Central memory CD8-positive, alpha-beta T cell (primary cell): ENCODE measurements at regions not wholly inside any gene's neighbourhood (a gene's known extent, or its start where the extent isn't known, plus 50 kb on each side); places are given as distances from the start of the nearest gene placed in this dataset.
"Not testable (repeated sequence)": the region's sequence is repeated elsewhere in the genome, so short reads cannot be mapped to it uniquely, and the experiment has no call there.

ENCODE experiments used
- ATAC-seq: fragments of 150-1000 bp; cut with Tn5 transposase; replicated peaks from 2 replicates; pipeline ENCODE4 v1.10.0; 2022; ENCODE audit warnings: mild to moderate bottlenecking, moderate FRiP score, moderate number of reproducible peaks; ENCODE audit not compliant: poor library complexity, severe bottlenecking; ENCODE audit errors: extremely low read depth
- DNase-seq, 2 donors: peaks; one replicate each; pipeline ENCODE4 v3.0.0; 2021; ENCODE audit warnings: low spot score in 2 of 2
- H3K27ac Mint-ChIP-seq: one replicate; pipeline ENCODE4 v1.8.0; 2022; ENCODE audit warnings: low read depth, mild to moderate bottlenecking, moderate library complexity, mixed read lengths
- H3K27me3 Mint-ChIP-seq: one replicate; pipeline ENCODE4 v1.8.0; 2022; ENCODE audit warnings: mixed read lengths
- H3K36me3 Mint-ChIP-seq: one replicate; pipeline ENCODE4 v1.8.0; 2022; ENCODE audit warnings: mild to moderate bottlenecking, moderate library complexity, mixed read lengths; ENCODE audit not compliant: insufficient read depth
- H3K4me1 Mint-ChIP-seq: one replicate; pipeline ENCODE4 v1.8.0; 2022; ENCODE audit warnings: mixed read lengths
- H3K4me3 Mint-ChIP-seq: one replicate; pipeline ENCODE4 v1.8.0; 2022; ENCODE audit warnings: mild to moderate bottlenecking, moderate library complexity, mixed read lengths
- H3K9me3 Mint-ChIP-seq: one replicate; pipeline ENCODE4 v1.8.0; 2022; ENCODE audit warnings: mixed read lengths

GRCh38 chr15:81813215-81813614 lies 232.6 kb downstream of the MEX3B start:
- DNase-seq (no peak), ATAC-seq (no peak)
- Mint-ChIP-seq H3K4me3 (no peak overlapping the region), H3K36me3 (peaks cover 6% of the 10 kb centered on the region), H3K27me3 (peaks cover 16% of the 10 kb centered on the region), H3K9me3 (no peaks in the 10 kb centered on the region), H3K4me1 (peaks cover 4% of the 10 kb centered on the region), H3K27ac (no peak overlapping the region)

- H3K4me1 Mint-ChIP-seq = peaks cover 4% of the 10 kb centered on the region
- DNase-seq (no peak), ATAC-seq (no peak)
- no peaks in the 10 kb centered on the region for H3K9me3 Mint-ChIP-seq
- peaks cover 16% of the 10 kb centered on the region for H3K27me3 Mint-ChIP-seq
- H3K4me3 Mint-ChIP-seq = no peak overlapping the region
- H3K36me3 Mint-ChIP-seq = peaks cover 4% of the 10 kb centered on the region
- no peak overlapping the region for H3K27ac Mint-ChIP-seq
These were observed 233.4 kb downstream of the MEX3B start for GRCh38 chr15:81812456-81812855.

- H3K4me3 Mint-ChIP-seq = no peak overlapping the region
- peaks cover under 1% of the 10 kb centered on the region for H3K9me3 Mint-ChIP-seq
- no peak overlapping the region for H3K27ac Mint-ChIP-seq
- DNase-seq (no peak), ATAC-seq (no peak)
- peaks cover 16% of the 10 kb centered on the region for H3K27me3 Mint-ChIP-seq
- H3K36me3 Mint-ChIP-seq = peaks cover 4% of the 10 kb centered on the region
- H3K4me1 Mint-ChIP-seq = peaks cover 4% of the 10 kb centered on the region
These were observed 234.1 kb downstream of the MEX3B start for GRCh38 chr15:81811736-81812135.

GRCh38 chr15:81809543-81809942 lies 236.3 kb downstream of the MEX3B start:
- DNase-seq (no peak), ATAC-seq (no peak)
- peaks cover 4% of the 10 kb centered on the region for H3K4me1 Mint-ChIP-seq

GRCh38 chr15:81807806-81808205 lies 238.0 kb downstream of the MEX3B start:
- H3K27ac Mint-ChIP-seq = no peak overlapping the region
- peaks cover 5% of the 10 kb centered on the region for H3K9me3 Mint-ChIP-seq
- H3K27me3 Mint-ChIP-seq = no peaks in the 10 kb centered on the region
- ATAC-seq (no peak), DNase-seq (no peak)
- peaks cover 4% of the 10 kb centered on the region for H3K4me1 Mint-ChIP-seq
- no peak overlapping the region for H3K4me3 Mint-ChIP-seq
- peaks cover 2% of the 10 kb centered on the region for H3K36me3 Mint-ChIP-seq

More at GRCh38 chr15:81809543-81809942, 236.3 kb downstream of the MEX3B start:
- peaks cover 10% of the 10 kb centered on the region for H3K27me3 Mint-ChIP-seq
- H3K4me3 Mint-ChIP-seq = no peak overlapping the region
- no peak overlapping the region for H3K27ac Mint-ChIP-seq
- H3K9me3 Mint-ChIP-seq = peaks cover 5% of the 10 kb centered on the region
- H3K36me3 Mint-ChIP-seq = peaks cover 2% of the 10 kb centered on the region

- Mint-ChIP-seq H3K27ac (no peak overlapping the region), H3K4me1 (peaks cover 4% of the 10 kb centered on the region), H3K36me3 (peaks cover 2% of the 10 kb centered on the region), H3K9me3 (peaks cover 5% of the 10 kb centered on the region), H3K27me3 (no peaks in the 10 kb centered on the region), H3K4me3 (no peak overlapping the region)
- DNase-seq (no peak), ATAC-seq (no peak)
These were observed 238.6 kb downstream of the MEX3B start for GRCh38 chr15:81807186-81807585.

- Mint-ChIP-seq H3K4me1 (no peaks in the 10 kb centered on the region), H3K27me3 (no peaks in the 10 kb centered on the region), H3K27ac (no peak overlapping the region), H3K4me3 (no peak overlapping the region), H3K36me3 (no peaks in the 10 kb centered on the region), H3K9me3 (no peaks in the 10 kb centered on the region)
- ATAC-seq = no peak
- no peak for DNase-seq
These were observed 249.9 kb downstream of the MEX3B start for GRCh38 chr15:81795899-81796298.

- Mint-ChIP-seq H3K9me3 (no peaks in the 10 kb centered on the region), H3K4me3 (no peak overlapping the region), H3K27me3 (no peaks in the 10 kb centered on the region), H3K4me1 (no peaks in the 10 kb centered on the region), H3K36me3 (no peaks in the 10 kb centered on the region), H3K27ac (no peak overlapping the region)
- DNase-seq (no peak), ATAC-seq (no peak)
These were observed 253.2 kb downstream of the MEX3B start for GRCh38 chr15:81792646-81793045.

GRCh38 chr15:81791322-81791721 lies 254.5 kb downstream of the MEX3B start:
- not testable (repeated sequence) for H3K27ac Mint-ChIP-seq, H3K36me3 Mint-ChIP-seq, DNase-seq, ATAC-seq, H3K4me3 Mint-ChIP-seq, H3K4me1 Mint-ChIP-seq, H3K27me3 Mint-ChIP-seq, H3K9me3 Mint-ChIP-seq

GRCh38 chr15:81789403-81789802 lies 256.4 kb downstream of the MEX3B start:
- no peak overlapping the region for H3K27ac Mint-ChIP-seq
- H3K4me3 Mint-ChIP-seq = no peak overlapping the region
- H3K27me3 Mint-ChIP-seq = no peaks in the 10 kb centered on the region
- H3K36me3 Mint-ChIP-seq = peaks cover 1% of the 10 kb centered on the region
- DNase-seq = no peak
- ATAC-seq = no peak
- no peaks in the 10 kb centered on the region for H3K9me3 Mint-ChIP-seq
- no peaks in the 10 kb centered on the region for H3K4me1 Mint-ChIP-seq

- Mint-ChIP-seq H3K4me3 (no peak overlapping the region), H3K27ac (no peak overlapping the region)
These were observed 259.0 kb downstream of the MEX3B start for GRCh38 chr15:81786776-81787175.

GRCh38 chr15:81785679-81786078 lies 260.1 kb downstream of the MEX3B start:
- Mint-ChIP-seq H3K4me3 (no peak overlapping the region), H3K4me1 (no peaks in the 10 kb centered on the region), H3K27ac (no peak overlapping the region), H3K9me3 (no peaks in the 10 kb centered on the region), H3K36me3 (peaks cover 1% of the 10 kb centered on the region), H3K27me3 (peaks cover 2% of the 10 kb centered on the region)
- DNase-seq = no peak
- no peak for ATAC-seq

More at GRCh38 chr15:81786776-81787175, 259.0 kb downstream of the MEX3B start:
- Mint-ChIP-seq H3K9me3 (no peaks in the 10 kb centered on the region), H3K27me3 (no peaks in the 10 kb centered on the region), H3K4me1 (no peaks in the 10 kb centered on the region), H3K36me3 (peaks cover 1% of the 10 kb centered on the region)
- DNase-seq (no peak), ATAC-seq (no peak)

- H3K27ac Mint-ChIP-seq = no peak overlapping the region
- H3K36me3 Mint-ChIP-seq = peaks cover 3% of the 10 kb centered on the region
- DNase-seq (no peak), ATAC-seq (no peak)
- H3K4me3 Mint-ChIP-seq = no peak overlapping the region
- no peaks in the 10 kb centered on the region for H3K9me3 Mint-ChIP-seq
- no peaks in the 10 kb centered on the region for H3K4me1 Mint-ChIP-seq
- peaks cover 7% of the 10 kb centered on the region for H3K27me3 Mint-ChIP-seq
These were observed 260.6 kb downstream of the MEX3B start for GRCh38 chr15:81785181-81785580.

GRCh38 chr15:81784751-81785150 lies 261.1 kb downstream of the MEX3B start:
- no peaks in the 10 kb centered on the region for H3K4me1 Mint-ChIP-seq
- H3K9me3 Mint-ChIP-seq = no peaks in the 10 kb centered on the region
- peaks cover 3% of the 10 kb centered on the region for H3K36me3 Mint-ChIP-seq
- no peak overlapping the region for H3K27ac Mint-ChIP-seq
- DNase-seq (no peak), ATAC-seq (no peak)
- peaks cover 9% of the 10 kb centered on the region for H3K27me3 Mint-ChIP-seq
- H3K4me3 Mint-ChIP-seq = no peak overlapping the region
